NCI-H526 treated with DMSO at 0.1 percent for 48 hours (cell line): ENCODE measurements at regions not wholly inside any gene's neighbourhood (a gene's known extent, or its start where the extent isn't known, plus 50 kb on each side); places are given as distances from the start of the nearest gene placed in this dataset.

Experiments used
- DNase-seq: peaks from one replicate; lab custom pipeline; 2025; lab: John Stamatoyannopoulos, UW

GRCh38 chr3:168647582-168647981 is 551.9 kb upstream of the GOLIM4 start:
- no peak for DNase-seq

DNA sequence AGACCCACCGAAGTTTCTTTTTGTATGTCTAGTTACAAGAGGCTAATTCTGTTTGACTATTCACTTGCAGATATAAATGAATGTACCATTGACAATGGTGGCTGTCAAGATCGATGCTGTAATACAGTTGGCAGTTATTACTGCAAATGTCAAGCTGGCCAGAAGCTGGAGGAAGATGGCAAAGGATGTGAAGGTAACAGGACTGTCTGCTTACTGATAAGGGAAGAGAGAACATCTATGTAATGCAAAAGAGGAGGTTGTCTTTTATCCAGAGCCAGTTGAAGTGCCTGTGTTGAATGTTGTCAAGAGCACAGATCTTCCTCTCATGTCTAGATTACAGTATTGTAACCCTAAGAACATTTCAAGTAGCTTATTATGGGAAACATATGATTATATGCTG is 549.5 kb upstream of the GOLIM4 start:
- no peak for DNase-seq

DNA sequence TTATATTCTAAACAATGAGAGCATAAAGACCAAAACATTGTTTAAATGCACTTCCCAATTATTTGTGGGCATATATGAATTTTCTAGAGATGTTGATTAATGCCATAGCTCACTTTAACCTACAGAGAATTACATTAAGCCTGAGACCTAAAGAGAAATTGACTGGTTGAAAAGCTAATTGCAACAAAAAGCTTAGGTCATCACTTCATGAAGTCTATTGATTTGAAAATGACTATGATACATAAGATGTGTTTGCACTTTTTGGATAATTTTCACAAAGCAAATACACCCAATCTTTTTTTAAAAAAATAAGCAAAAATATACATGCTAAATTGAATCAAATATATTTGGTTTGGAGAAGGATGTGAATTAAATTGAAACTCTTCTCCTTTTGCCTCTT is 532.8 kb upstream of the GOLIM4 start:
- no peak for DNase-seq

DNA sequence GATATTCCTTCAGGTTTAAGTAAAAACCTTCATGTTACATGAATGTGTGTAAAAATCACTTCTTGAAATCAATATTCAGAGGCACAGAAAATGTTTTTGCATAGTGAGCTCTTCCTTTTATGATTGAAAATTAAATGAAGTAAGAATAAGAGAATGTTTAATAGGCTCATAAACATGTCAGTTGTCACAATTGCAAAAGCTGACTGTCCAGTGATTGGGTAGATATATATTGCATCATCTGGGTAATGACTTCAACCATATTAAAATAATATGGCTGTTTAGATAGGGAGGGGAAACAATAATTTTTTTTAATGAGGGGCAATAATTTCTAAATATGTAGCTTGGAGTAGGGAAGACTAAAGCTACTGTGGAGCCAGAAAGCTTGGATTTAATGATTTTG is 529.8 kb upstream of the GOLIM4 start:
- no peak for DNase-seq

DNA sequence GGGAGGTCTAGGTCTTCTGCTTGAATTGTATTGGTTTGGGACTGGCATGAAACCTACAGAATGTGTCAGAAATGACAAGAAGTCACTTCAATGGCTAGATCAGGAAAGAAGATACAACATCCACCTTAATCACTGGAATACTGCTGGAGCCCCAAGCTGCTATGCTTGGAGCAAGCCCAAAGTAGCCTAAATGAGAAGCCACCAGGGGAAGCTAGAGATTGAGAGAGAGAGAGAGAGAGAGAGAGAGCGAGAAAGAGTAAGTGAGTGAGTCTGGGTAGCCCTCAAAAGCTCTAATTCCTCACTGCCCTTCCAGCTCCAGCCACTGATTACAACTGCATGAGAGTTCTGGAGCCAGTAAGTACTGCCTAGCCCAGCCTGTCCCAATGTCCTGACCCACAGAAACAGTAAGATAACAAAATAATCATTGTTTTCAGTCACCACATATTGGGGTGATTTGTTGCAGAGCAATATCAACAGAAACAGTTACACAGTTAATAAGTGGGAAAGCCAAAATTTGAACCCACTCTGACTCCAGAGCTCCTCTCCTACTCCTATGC is 529.2 kb upstream of the GOLIM4 start:
- DNase-seq = no peak

- DNase-seq = no peak
These were observed 528.5 kb upstream of the GOLIM4 start for GRCh38 chr3:168624195-168624594.

GRCh38 chr3:168622795-168623194 is 527.1 kb upstream of the GOLIM4 start:
- no peak for DNase-seq

DNA sequence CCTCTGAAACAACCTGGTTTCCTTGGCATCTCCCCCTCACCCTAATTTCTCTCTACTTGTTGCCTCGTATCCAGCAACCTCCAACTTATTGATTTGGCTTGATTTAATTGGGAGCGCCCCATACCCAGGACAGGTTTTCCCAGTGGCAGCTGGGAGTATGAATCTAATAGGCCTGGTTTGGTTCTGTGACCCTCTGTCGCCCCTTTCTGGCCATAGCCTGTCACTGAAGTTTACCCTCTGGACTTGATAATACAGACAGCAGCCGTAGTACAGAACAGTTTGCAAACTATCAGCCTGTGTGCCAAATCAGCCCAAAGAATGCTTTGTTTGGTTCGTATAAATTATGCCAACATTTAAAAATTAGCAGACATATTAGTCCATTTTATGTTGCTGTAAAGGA is 525.1 kb upstream of the GOLIM4 start:
- peak; percentile 5 for DNase-seq

GRCh38 chr3:168618827-168619470 is 523.2 kb upstream of the GOLIM4 start:
- DNase-seq = no peak

- no peak for DNase-seq
These were observed 521.9 kb upstream of the GOLIM4 start for GRCh38 chr3:168617658-168618057.

GRCh38 chr3:168616915-168617314 is 521.2 kb upstream of the GOLIM4 start:
- DNase-seq = no peak

DNA sequence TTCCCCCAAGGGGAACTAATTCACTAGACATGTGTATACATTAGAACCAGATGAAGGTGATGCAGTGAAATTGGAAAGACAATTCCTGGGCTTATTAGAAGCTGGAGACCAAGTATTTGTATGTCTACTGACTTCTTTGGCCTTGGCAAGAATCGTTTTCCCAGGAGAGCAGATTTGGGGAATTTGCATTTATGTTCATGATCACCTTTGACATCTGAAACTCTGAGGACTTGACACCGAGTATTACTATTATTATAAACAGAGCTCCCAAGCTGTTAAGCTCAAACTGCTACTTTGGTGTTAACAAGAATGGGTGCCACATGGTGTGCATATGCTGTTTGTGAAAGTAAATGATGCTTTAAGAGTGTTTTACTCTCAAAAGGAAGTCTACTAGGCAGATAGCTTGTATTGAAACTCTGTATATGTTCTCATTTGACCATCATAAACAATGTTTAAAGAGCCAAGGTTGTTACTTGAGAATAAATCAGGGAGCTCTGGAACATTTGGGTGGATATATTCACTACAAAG is 519.8 kb upstream of the GOLIM4 start:
- no peak for DNase-seq

DNA sequence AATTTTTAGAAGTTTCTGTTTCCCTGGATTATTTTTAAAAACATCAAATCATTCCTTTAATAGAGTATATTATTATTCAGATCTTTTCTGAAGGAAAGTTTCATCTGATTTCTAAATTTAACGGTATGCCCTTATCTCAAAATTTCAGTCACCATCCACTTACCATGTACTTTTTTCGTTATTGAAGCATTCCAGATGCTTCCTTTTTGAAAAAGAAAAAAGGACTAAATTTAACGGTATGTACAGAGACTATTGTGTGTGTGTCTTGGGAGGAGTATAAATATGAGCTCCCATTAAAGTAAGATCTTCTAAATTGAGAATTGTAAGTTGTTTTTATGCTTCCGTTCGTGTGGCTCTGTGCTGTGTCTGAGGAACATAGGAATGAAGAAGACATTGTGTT is 517.4 kb upstream of the GOLIM4 start:
- DNase-seq = no peak

- no peak for DNase-seq
These were observed 516.9 kb upstream of the GOLIM4 start for GRCh38 chr3:168612671-168613070.

DNA sequence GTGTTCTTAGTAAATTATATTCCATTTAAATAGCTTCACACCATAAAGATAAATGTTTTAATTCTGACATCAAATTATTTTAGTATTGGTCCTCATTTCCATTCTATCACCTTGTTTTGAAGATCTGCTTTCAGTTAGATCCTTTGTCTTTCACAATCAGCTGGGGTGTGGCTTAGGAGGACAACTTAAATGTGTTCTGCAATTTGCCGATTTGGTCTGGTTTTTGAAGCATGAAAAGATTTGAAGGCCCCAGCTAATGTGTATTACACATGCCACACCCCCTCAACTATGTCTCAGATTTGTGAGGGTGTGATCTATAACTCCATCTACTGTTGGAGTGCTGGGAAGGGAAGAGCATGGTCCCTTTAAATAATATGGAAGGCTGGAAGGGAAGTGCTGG is 516.1 kb upstream of the GOLIM4 start:
- no peak for DNase-seq

DNA sequence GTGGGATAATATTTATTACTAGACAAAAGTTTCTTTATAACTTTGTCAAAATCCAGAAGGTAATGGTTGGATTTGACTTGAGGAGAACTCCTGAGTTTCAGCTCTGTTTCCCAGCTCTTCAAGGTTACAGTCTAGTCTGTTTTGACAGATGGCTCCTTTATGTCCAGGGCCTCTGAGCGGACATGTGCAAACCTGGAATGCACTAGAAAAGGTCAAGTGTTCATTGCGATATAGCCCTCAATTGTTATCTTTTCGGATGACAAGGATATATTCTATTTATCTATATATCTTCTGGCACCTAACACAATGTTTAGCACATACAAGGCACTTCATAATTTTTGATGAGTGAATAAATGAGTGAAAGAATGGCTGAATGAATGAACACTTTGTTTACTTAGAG is 513.2 kb upstream of the GOLIM4 start:
- DNase-seq = no peak

- DNase-seq = no peak
These were observed 509.0 kb upstream of the GOLIM4 start for GRCh38 chr3:168604767-168605166.

GRCh38 chr3:168598250-168598649 is 502.5 kb upstream of the GOLIM4 start:
- DNase-seq = no peak

- no peak for DNase-seq
These were observed 500.6 kb upstream of the GOLIM4 start for GRCh38 chr3:168596175-168596823.

DNA sequence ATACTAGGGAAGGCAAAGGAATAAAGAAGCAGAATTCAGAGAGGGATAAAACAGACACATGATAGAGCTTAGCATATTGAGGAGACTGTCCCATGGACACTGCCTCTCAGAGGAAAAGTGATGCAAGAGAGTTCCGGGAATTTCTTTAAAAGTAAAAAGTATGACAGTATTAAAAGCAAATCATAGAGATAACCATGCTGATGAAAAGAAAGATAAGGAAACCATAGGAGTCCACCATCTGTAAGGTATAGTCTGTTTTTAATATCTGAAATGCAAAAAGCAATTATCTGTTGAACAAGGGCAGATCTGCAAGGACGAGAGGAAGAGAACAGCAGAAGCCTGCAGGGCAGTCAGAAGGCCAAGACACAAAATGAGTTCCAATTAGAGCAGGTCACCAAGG is 495.9 kb upstream of the GOLIM4 start:
- no peak for DNase-seq

DNA sequence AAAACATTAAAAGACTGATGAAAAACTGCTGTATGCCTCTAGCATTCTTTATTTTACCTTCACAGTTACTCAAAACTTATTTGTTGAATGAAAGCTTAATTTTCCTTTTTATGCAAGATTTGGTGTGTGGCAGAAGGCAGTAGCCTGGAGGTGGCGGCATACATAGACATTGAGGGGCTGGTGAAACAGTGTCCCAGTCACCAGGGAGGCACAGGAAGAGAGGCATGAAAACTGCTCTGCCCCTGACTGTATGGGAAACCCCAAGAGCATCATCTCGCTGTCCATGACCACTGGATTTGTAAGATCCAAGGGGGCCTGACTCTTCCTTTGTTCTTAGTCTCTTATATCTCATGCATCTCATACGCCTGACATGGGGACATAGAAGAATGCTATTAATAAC is 493.7 kb upstream of the GOLIM4 start:
- no peak for DNase-seq

DNA sequence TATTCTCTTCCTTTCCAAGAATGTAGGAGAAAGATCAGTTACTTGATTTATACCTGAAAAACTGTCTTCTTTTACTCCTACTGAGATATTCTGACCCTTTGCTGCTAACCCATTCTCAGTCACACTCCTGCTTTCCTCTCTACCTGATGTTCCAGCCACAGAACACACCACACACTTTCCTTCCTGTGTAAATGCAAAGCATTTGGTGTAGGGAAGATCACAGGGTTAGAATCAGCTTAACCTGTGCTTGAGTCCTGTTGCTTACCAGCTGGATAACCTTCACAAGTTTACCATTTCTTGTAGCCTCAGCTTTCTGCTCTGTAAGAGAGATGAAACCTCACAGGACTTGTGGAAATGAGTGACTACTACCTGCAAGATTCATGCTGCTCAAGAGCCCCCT is 489.8 kb upstream of the GOLIM4 start:
- no peak for DNase-seq

GRCh38 chr3:168583977-168584376 is 488.3 kb upstream of the GOLIM4 start:
- no peak for DNase-seq

- DNase-seq = no peak
These were observed 486.8 kb upstream of the GOLIM4 start for GRCh38 chr3:168582503-168582902.
